ENCODE measurements at regions not wholly inside any gene's neighbourhood (a gene's known extent, or its start where the extent isn't known, plus 50 kb on each side); places are given as distances from the start of the nearest gene placed in this dataset.
"Not testable (repeated sequence)": the region's sequence is repeated elsewhere in the genome, so short reads cannot be mapped to it uniquely, and the experiment has no call there.

DNA sequence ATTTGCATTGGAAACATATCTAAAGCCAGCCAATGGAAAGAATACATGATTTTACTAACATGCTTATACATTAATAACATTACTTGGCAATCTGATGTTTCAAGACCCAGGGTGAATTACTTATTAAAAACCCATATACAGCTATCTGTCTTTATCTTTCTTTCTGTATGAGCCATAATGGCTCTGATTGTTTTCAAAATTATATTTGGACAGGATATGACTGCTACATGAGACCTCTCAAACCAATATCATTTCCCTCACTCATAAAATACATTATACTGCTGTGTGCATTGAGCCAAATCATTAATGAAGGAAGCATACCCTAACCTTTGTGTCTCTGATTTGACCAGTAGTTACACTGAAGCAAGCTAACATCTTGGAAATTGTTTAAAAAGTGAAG, 205.9 kb upstream of the DPYD start:
- intact Hi-C loops (cut with DNase I; ENCODE audit: low total_unique reads) = no loop called here
- no peak overlapping the region for H3K4me3 ChIP-seq (ENCODE audit: low read depth, poor library complexity, severe bottlenecking)
- no peak for TF ChIP-seq POLR2A (IDR thresholded peaks at IDR 0.05)
- TF ChIP-seq CTCF (IDR thresholded peaks at IDR 0.05) = no peak
- DNase-seq (ENCODE audit: low spot score in 2 of 2) = no peak

DNA sequence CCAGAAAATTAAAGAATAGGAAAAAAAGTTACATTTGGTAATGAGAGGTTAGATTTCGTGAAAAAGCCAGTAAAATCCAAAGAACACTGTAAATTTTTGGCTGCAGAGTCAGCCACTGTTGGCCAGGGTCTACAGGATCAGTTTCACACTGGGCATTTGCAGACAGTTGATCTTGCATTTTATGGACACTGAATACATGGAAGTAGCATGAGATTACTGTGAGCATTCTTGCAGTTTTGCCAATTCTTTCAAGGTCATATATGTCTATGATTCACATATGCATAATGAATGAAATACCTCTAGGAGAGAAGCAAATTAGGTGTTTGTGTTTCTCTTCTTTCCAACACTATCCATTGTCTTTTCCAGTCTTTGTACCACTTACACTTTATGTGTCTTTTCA, 200.8 kb upstream of the DPYD start:
- intact Hi-C loops (cut with DNase I; ENCODE audit: low total_unique reads) = no loop called here
- TF ChIP-seq POLR2A (IDR thresholded peaks at IDR 0.05) (no peak), CTCF (IDR thresholded peaks at IDR 0.05) (no peak)
- no peak for DNase-seq (ENCODE audit: low spot score in 2 of 2)
- 0 to 45% methylated on average over 1 of the region's 1 CpG for WGBS, 2 donors
- H3K4me3 ChIP-seq (ENCODE audit: low read depth, poor library complexity, severe bottlenecking) = no peak overlapping the region

DNA sequence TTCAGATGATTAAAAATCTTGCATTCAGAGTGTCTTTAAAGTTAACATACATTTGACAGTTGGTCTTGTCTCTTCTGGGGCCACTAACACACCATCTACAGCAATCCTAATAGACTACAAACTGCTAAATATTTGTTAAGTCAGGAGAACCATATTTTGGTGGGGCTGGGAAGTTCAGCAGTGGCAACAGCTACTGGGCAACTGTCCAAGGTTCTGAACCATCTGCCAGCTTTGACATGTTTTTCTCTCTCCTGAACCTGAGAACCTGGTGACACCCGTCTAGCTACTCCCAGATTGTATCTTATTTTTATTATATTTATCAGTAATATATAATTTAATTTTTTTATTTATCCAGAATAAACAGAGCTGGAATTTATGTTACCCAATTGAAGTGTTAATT, 199.0 kb upstream of the DPYD start:
- TF ChIP-seq CTCF (IDR thresholded peaks at IDR 0.05) = no peak
- TF ChIP-seq POLR2A (IDR thresholded peaks at IDR 0.05) = no peak
- no peak for DNase-seq (ENCODE audit: low spot score in 2 of 2)
- WGBS, 2 donors = 28% methylated on average over 1 of the region's 1 CpG
- intact Hi-C loops (cut with DNase I; ENCODE audit: low total_unique reads) = no loop called here
- H3K4me3 ChIP-seq (ENCODE audit: low read depth, poor library complexity, severe bottlenecking) = no peak overlapping the region

DNA sequence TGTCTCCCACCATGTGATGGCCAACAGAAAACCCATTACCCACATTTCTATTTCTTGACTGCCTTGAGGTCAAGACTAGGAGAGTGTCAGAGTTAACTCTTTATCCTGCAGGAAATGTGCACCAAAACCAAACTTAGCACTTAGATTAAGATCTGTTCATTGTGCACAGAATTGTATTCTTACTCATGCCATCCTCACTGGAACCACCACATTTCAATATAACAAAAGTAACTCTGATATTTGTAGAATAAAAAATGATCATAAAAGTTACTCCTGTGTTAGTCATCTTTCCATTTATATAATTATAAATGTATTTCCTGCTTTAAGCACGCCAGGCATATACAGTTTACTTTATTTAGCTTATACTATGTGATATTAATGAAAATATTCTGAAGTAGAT, 193.0 kb upstream of the DPYD start:
- DNase-seq (ENCODE audit: low spot score in 2 of 2) = no peak
- TF ChIP-seq POLR2A (IDR thresholded peaks at IDR 0.05) (no peak), CTCF (IDR thresholded peaks at IDR 0.05) (no peak)
- no peak overlapping the region for H3K4me3 ChIP-seq (ENCODE audit: low read depth, poor library complexity, severe bottlenecking)
- 76 to 86% methylated on average over 1 of the region's 1 CpG for WGBS, 2 donors
- intact Hi-C loops (cut with DNase I; ENCODE audit: low total_unique reads) = no loop called here

GRCh38 chr1:98112626-98113025, 191.8 kb upstream of the DPYD start:
- H3K4me3 ChIP-seq (ENCODE audit: low read depth, poor library complexity, severe bottlenecking) = no peak overlapping the region
- WGBS, 2 donors = 78% methylated on average over 2 of the region's 2 CpGs
- no peak for DNase-seq (ENCODE audit: low spot score in 2 of 2)
- intact Hi-C loops (cut with DNase I; ENCODE audit: low total_unique reads) = no loop called here
- no peak for TF ChIP-seq CTCF (IDR thresholded peaks at IDR 0.05)
- no peak for TF ChIP-seq POLR2A (IDR thresholded peaks at IDR 0.05)

GRCh38 chr1:98110674-98111073, 189.8 kb upstream of the DPYD start:
- TF ChIP-seq CTCF (IDR thresholded peaks at IDR 0.05) = no peak
- TF ChIP-seq POLR2A (IDR thresholded peaks at IDR 0.05) = no peak
- no peak overlapping the region for H3K4me3 ChIP-seq (ENCODE audit: low read depth, poor library complexity, severe bottlenecking)
- no peak for DNase-seq (ENCODE audit: low spot score in 2 of 2)
- intact Hi-C loops (cut with DNase I; ENCODE audit: low total_unique reads) = no loop called here

DNA sequence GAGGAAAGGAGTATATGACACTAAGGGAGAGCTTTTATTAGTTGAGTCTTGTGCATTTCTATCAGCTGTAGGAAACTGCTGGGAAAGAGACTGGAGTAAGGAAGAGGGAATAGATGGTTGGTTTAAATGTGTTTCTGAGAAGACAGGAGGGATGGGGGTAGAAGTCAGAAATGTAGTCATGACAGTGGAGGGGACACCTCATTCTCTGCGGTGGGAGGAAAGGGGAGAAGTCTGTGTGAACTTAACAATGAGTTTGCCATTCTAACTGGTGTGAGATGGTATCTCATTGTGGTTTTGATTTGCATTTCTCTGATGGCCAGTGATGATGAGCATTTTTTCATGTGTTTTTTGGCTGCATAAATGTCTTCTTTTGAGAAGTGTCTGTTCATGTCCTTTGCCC, 187.5 kb upstream of the DPYD start:
- intact Hi-C loops (cut with DNase I; ENCODE audit: low total_unique reads); DNase-seq (ENCODE audit: low spot score in 2 of 2); H3K4me3 ChIP-seq (ENCODE audit: low read depth, poor library complexity, severe bottlenecking): not testable (repeated sequence)
- WGBS, 2 donors = 86 to 89% methylated on average over 1 of the region's 1 CpG
